NCI-H524 (cell line): ENCODE measurements at regions not wholly inside any gene's neighbourhood (a gene's known extent, or its start where the extent isn't known, plus 50 kb on each side); places are given as distances from the start of the nearest gene placed in this dataset.
A peak's percentile ranks its signal among the peaks of the same experiment; 100 is the strongest.

Experiments used
- DNase-seq, 2 experiments: peaks; one replicate each; lab custom pipeline; 2025; lab: John Stamatoyannopoulos, UW

DNA sequence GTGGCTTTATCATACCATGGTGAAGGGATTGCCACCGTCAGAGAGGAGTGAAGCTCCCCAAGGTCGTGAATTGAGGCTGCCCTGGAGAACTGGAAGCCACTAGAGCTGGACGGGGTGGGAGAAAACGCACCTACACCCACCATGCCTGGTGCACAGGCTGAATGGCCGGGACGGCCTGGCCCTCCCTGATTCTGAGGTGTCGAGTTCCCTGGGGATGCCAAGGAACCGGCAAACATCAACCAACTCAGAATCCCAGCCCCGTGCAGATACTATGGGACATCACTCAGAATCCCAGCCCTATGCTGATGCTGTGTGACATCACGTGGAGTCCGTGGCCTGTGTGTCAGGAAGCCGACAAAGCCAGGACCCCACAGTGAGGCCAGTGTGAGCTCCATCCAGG lies 650.0 kb downstream of the BRD1 start:
- DNase-seq = no peak

- DNase-seq = no peak
Measured at GRCh38 chr22:49176956-49177355, 650.7 kb downstream of the BRD1 start.

DNA sequence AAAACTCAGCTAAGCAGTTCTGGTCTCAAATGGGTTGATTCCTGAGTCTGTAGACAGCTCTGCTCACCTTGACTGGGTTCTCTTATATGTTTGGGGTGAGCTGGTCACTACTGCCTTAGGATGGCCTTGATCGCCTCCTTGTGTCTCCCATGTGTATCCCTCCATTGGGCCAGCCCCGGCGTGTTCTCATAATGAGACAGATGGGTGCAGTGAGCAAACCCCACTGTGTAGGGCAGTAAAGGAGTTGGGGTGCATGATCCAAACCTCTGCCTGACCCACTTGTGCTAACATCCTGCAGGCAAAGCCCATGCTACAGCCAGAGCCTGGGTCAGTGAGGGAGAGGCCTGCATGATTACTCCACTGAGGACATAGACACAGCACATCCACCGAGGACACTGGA lies 657.6 kb downstream of the BRD1 start:
- peak in 1 of 2 experiments; percentile 41 for DNase-seq

GRCh38 chr22:49169074-49169744 lies 658.5 kb downstream of the BRD1 start:
- DNase-seq = no peak

GRCh38 chr22:49168219-49168813 lies 659.4 kb downstream of the BRD1 start:
- DNase-seq = no peak

DNA sequence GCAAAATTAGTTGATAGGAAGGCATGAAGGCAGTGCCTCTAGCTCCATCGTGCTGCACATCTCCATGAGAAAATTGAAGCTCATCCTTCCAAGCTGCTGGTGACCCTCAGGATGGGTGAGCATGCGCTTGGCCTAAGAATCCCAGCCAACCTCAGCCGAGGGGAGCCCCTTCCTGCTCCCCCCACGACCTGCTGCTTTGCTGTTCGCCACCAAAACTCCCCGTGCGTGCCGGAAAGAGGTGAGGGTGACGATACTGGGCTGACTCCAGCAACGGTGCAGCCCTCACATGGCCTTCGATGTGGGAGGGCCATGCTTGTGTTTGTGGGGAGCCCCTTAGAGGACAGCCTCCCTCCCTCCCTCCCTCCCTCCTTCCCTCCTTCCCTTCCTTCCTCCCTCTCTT lies 660.9 kb downstream of the BRD1 start:
- no peak for DNase-seq

DNA sequence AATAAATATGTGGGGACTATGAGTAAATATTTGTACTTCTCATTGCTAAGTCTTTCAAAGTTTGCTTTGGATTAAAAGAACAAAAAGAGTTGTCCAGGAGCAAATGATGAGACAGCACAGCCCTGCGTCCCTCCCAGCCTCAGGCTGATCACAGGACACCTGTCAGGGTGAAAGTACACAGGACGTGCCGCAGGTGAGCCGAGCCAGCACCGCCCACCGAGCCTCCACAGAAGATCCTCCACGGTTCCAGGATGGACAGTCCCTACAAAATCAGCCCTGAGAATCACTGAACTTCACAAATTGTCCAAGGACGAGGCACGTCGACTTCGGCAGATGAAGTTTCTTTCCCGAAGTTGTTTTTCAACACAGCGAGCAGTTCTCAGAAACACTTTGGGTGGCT lies 661.5 kb downstream of the BRD1 start:
- DNase-seq = no peak

DNA sequence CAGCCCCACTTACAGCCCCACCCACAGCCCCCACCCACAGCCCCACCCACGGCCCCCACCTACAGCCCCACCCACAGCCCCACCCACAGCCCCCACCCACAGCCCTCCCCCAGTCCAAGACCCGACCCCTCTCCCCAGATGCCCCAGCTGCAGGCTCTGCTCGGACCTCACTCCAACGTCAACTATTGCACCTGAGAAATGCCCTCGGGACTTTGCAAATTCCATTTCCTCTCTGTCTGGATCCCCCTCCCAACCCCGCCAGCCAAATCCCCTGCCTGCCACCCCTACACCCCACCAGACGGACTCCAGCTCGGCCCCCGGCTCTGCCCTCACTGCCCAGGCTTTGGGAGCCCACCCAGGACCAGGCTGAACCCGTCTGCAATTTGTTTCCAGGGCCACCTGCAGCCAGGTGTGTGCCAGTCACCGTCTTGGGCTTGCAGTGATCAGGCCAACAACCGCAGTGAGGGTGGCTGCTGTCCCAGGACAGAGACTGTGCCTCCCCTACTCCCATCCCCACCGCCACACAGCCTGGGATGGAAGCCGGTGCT lies 662.8 kb downstream of the BRD1 start:
- no peak for DNase-seq

GRCh38 chr22:49163960-49164690 lies 663.5 kb downstream of the BRD1 start:
- DNase-seq = no peak

- no peak for DNase-seq
Measured at GRCh38 chr22:49163258-49163959, 664.3 kb downstream of the BRD1 start.

- DNase-seq = no peak
Measured at GRCh38 chr22:49162841-49163240, 664.8 kb downstream of the BRD1 start.

DNA sequence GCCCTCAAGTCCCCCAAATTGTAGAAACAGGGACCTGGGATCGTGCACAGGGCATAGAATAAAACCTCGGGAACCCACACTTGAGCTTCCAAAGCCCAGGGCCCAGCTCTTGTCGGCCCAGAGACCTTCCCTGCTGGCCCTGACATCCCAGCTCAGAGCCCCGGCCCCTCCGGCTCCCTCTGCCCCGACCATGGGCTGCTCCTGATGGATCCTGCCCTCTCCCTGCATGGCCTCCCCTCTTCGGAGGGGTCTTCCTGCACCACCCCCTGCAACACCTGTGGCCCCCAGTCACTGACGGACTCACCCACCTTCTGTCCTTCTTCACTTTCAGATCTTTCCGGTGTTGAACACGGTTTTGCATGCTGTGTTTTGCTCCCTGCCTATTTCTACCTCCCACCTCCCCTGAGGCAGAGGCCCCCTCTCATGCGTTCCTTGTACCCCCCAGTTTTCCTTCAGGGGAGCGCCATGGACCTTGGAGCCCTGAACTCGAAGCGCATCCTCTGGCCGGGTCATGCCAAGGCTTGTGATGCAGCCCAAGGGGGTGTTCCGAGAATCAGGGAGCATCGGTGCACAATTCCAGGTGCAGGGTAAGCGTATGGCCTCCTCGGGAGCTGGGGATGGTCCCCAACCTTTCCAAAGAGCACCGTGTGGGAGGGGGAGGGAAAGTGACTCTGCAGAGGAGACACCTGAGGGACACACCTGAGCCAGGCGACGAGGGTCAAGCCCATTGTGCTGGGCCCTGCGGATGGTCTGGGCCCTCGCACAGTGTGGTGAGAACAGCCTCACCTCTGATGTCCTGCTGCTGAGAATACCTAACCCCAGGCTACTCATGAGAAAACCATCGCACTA lies 666.4 kb downstream of the BRD1 start:
- no peak for DNase-seq

- DNase-seq = no peak
Measured at GRCh38 chr22:49160261-49161001, 667.2 kb downstream of the BRD1 start.

DNA sequence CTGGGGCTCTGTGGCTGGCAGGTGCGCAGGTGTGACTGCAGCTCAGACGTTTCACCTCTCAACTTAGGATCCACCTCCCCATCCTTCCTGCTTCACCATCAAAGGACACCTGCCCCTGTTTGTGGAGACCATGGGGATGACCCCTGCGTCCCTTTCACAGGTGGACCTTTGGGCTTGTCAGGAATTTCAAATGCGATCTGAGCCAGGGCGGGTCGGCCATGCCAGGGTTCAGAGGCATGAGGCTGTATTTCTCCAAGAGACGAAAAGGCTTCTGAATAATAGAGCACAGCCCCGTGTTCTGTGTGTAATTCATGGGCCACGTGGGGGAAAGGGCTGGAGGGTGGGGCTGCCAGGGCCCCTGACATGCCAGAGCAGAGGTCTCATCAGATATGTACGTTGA lies 668.0 kb downstream of the BRD1 start:
- no peak for DNase-seq

DNA sequence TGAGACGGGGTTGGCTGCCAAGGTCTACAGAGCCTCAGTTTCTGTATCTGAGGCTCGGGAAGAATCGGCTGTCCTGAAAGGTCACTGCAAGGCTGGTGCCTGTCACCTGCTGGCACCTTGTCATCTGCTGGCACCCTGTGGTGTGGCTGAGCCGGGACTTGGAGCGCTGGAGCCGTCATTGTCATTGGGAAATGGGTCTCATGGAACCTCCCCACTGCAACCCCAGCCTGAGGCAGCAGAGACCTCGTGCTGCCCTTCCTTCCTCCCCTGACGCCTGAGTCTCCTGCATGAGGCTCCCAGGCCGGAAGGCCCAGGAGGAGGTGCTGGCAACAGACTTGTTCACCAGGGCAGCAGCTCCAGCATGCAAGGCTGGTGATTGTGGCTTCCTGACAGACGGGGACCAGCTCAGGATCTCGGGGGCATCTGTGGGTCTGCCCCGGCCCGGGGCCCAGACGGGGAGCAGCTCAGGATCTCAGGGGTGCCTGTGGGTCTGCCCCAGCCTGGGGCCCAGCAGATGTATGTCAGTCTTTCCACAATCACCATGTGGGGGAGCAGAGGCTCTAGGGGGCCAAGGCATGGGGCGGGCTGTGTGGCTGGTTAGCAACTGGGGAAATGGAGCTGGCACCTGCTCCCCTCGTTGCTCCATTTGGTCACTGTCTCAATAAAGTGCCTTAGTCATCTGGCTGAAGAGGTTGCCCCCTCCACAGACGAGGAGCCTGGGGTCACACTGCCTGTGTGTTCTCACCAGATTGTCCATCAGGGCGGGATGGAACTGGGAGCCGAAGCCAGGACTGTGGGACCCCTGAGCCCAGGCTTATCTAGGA lies 668.7 kb downstream of the BRD1 start:
- DNase-seq = no peak

- DNase-seq = peak in 1 of 2 experiments; percentile 9
Measured at GRCh38 chr22:49157529-49158339, 669.9 kb downstream of the BRD1 start.

DNA sequence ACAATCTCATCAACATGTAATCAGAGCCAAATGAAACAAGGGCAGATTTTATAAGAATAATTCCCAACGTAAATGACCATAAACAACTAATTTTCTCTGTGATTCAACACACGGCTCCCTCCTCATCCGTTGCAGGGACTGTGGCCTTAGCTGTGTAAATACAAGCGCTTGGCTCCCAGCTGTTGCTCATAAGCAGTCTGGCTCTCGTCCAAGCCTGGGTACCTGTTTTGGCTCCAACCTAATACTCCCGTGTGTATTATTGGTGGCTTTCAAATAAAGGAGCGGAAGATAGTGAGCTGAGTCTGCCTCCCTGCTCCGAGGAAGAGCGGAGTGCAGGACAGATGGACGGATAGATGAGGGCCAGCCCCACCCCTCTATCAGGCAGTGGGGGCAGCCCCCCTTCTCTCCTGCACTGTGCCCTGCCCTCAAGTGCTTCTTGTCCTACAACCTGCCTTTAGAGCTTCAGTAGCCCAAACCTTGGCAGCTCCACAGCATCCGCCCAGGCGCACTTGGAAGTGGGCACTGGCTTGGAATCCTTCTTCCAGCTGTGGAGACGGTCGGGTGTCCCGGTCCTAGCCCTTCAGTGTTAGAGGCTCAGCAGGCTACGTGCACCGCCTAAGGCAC lies 670.9 kb downstream of the BRD1 start:
- DNase-seq = peak; percentile 96 to 98

GRCh38 chr22:49155770-49156580 lies 671.7 kb downstream of the BRD1 start:
- DNase-seq = peak in 1 of 2 experiments; percentile 19
